ENCODE measurements at regions not wholly inside any gene's neighbourhood (a gene's known extent, or its start where the extent isn't known, plus 50 kb on each side); places are given as distances from the start of the nearest gene placed in this dataset.
"Not testable (repeated sequence)": the region's sequence is repeated elsewhere in the genome, so short reads cannot be mapped to it uniquely, and the experiment has no call there.

GRCh38 chr18:46179306-46179705 is 75.1 kb downstream of the HAUS1 start:
- TF ChIP-seq CTCF (conservative IDR thresholded peaks at IDR 0.05; ENCODE audit: low read depth, low read length): no peak
- no peak overlapping the region for H3K4me3 ChIP-seq (ENCODE audit: low read length)
- no peak for DNase-seq (ENCODE audit: low read depth)

GRCh38 chr18:46182633-46183358 is 78.6 kb downstream of the HAUS1 start:
- no peak overlapping the region for H3K4me3 ChIP-seq (ENCODE audit: low read length)
- DNase-seq (ENCODE audit: low read depth): no peak
- TF ChIP-seq CTCF (conservative IDR thresholded peaks at IDR 0.05; ENCODE audit: low read depth, low read length): no peak

- DNase-seq (ENCODE audit: low read depth); H3K4me3 ChIP-seq (ENCODE audit: low read length): not testable (repeated sequence)
Observed at GRCh38 chr18:46184296-46184695, 80.1 kb downstream of the HAUS1 start.

GRCh38 chr18:46184727-46185126 is 80.5 kb downstream of the HAUS1 start:
- H3K4me3 ChIP-seq (ENCODE audit: low read length): no peak overlapping the region
- TF ChIP-seq CTCF (conservative IDR thresholded peaks at IDR 0.05; ENCODE audit: low read depth, low read length): no peak
- DNase-seq (ENCODE audit: low read depth): no peak

GRCh38 chr18:46190667-46191066 is 86.5 kb downstream of the HAUS1 start:
- no peak for TF ChIP-seq CTCF (conservative IDR thresholded peaks at IDR 0.05; ENCODE audit: low read depth, low read length)
- DNase-seq (ENCODE audit: low read depth): no peak
- no peak overlapping the region for H3K4me3 ChIP-seq (ENCODE audit: low read length)

- DNase-seq (ENCODE audit: low read depth): no peak
- no peak for TF ChIP-seq CTCF (conservative IDR thresholded peaks at IDR 0.05; ENCODE audit: low read depth, low read length)
Observed at GRCh38 chr18:46196627-46197243, 92.5 kb downstream of the HAUS1 start.

GRCh38 chr18:46199515-46200147 is 95.4 kb downstream of the HAUS1 start:
- TF ChIP-seq CTCF (conservative IDR thresholded peaks at IDR 0.05; ENCODE audit: low read depth, low read length): no peak
- peak; percentile 19 for DNase-seq (ENCODE audit: low read depth)
- no peak overlapping the region for H3K4me3 ChIP-seq (ENCODE audit: low read length)

More at GRCh38 chr18:46196627-46197243, 92.5 kb downstream of the HAUS1 start:
- no peak overlapping the region for H3K4me3 ChIP-seq (ENCODE audit: low read length)

- DNase-seq (ENCODE audit: low read depth); H3K4me3 ChIP-seq (ENCODE audit: low read length): not testable (repeated sequence)
Observed at GRCh38 chr18:46200178-46201055, 96.2 kb downstream of the HAUS1 start.

All from retinal pigment epithelial cell (primary cell).